ENCODE measurements at regions not wholly inside any gene's neighbourhood (a gene's known extent, or its start where the extent isn't known, plus 50 kb on each side); places are given as distances from the start of the nearest gene placed in this dataset.

- Histone ChIP-seq H4K20me1 (replicated peaks; ENCODE audit: control insufficient read depth, extremely low read depth, insufficient read depth, low read length) (no peaks in the 10 kb centered on the region), H3K9ac (replicated peaks; ENCODE audit: extremely low read depth, insufficient read depth, low read length) (no peak overlapping the region), H3K79me2 (ENCODE audit: control insufficient read depth, insufficient read depth, low read length) (no peaks in the 10 kb centered on the region), H3K36me3 (ENCODE audit: control insufficient read depth in 2 of 2, extremely low read depth in 1 of 2, insufficient read depth in 2 of 2, low read length in 2 of 2) (no peaks in the 10 kb centered on the region), H3K4me1 (ENCODE audit: control insufficient read depth, extremely low read depth, insufficient read depth, low read length) (no peaks in the 10 kb centered on the region), H3K4me2 (ENCODE audit: insufficient read depth, low read length) (no peak overlapping the region), H3K27me3 (ENCODE audit: control insufficient read depth in 2 of 2, insufficient read depth in 2 of 2, low read length in 2 of 2) (no peaks in the 10 kb centered on the region), H2AFZ (ENCODE audit: low read depth, low read length) (no peak overlapping the region), H3K9me3 (replicated peaks; ENCODE audit: control insufficient read depth, insufficient read depth, low read length) (peaks cover 4% of the 10 kb centered on the region), H3K27ac (ENCODE audit: insufficient read depth, low read depth, low read length) (no peak overlapping the region), H3K9me1 (replicated peaks; ENCODE audit: control insufficient read depth, extremely low read depth, insufficient read depth, low read length) (no peaks in the 10 kb centered on the region), H3K4me3 (replicated peaks in 1 of 3; ENCODE audit: insufficient read depth in 1 of 3, low read depth in 1 of 3, low read length in 3 of 3) (no peak overlapping the region)
- intact Hi-C loops (cut with micrococcal nuclease) (no loop called here), dilution Hi-C loops (cut with MboI; ENCODE audit: extremely low pct_ligation_motif_present, low sequenced_read_pairs) (no loop called here)
- no peak for DNase-seq (ENCODE audit: low read depth, low spot score)
- no peak for TF ChIP-seq POLR2A (IDR thresholded peaks at IDR 0.05; ENCODE audit: low read depth, low read length)
- TF ChIP-seq FOS (IDR thresholded peaks at IDR 0.05; ENCODE audit: borderline replicate concordance, insufficient read depth, low read length), result no peak
- no peak for TF ChIP-seq EZH2 (IDR thresholded peaks at IDR 0.05; ENCODE audit: borderline replicate concordance, low read depth, low read length, severe bottlenecking)
- no peak for TF ChIP-seq JUN (IDR thresholded peaks at IDR 0.05; ENCODE audit: borderline replicate concordance, insufficient read depth, insufficient read length, low read depth)
- no peak for TF ChIP-seq GATA2 (IDR thresholded peaks at IDR 0.05; ENCODE audit: insufficient read depth, insufficient read length, low read depth, low read length)
- no peak for TF ChIP-seq MYC (IDR thresholded peaks at IDR 0.05; ENCODE audit: low read depth, low read length)
- no peak for TF ChIP-seq CTCF (IDR thresholded peaks at IDR 0.05; ENCODE audit: extremely low read depth in 1 of 2, insufficient read depth in 1 of 2, low read depth in 1 of 2, low read length in 2 of 2)
- no peak for TF ChIP-seq MAX (IDR thresholded peaks at IDR 0.05; ENCODE audit: insufficient read depth, insufficient read length)
- TF ChIP-seq POLR2AphosphoS5 (IDR thresholded peaks at IDR 0.05; ENCODE audit: insufficient read depth, low read depth, low read length), result no peak
- BruUV-seq (replicated peaks), result no TSS peak
- FAIRE-seq, result no peak
- POLR2A ChIA-PET, result no interaction called here
- CTCF ChIA-PET, result no interaction called here
Observed at GRCh38 chr13:53856573-53857195, 828.1 kb downstream of the OLFM4 start.
